Neural cell (in vitro differentiated cells): ENCODE measurements at regions not wholly inside any gene's neighbourhood (a gene's known extent, or its start where the extent isn't known, plus 50 kb on each side); places are given as distances from the start of the nearest gene placed in this dataset.

Source experiments
- CTCF ChIP-seq: fragments of 450-650 bp; IDR thresholded peaks from 2 replicates; pipeline ENCODE4 v1.5.1; 2014; ENCODE audit warnings: antibody characterized with exemption, mild to moderate bottlenecking, moderate library complexity; ENCODE audit not compliant: poor library complexity, severe bottlenecking
- TAF1 ChIP-seq: IDR thresholded peaks from 2 replicates; pipeline ENCODE4 v1.6.1; 2012; ENCODE audit warnings: low read depth

DNA sequence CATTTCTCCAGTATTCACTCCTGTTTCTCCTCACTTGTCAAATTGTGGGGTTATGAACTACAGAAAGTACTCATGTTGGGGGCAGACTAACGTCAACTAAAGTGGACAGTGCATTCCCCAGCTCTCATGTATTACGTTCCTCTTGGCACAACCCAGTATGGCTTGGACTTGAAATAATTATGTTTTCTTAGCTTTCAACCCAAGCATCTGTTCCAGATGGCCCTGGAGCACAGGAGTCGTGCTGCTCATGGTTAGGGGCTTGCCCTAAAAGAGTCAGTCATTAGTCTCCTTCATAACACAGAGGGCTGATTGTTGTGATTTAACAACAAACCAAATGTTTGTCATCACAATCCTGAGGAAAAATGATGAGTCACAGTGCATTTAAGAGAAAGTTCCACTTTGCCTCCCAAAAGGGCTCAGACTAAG lies 154.4 kb downstream of the RPAP3 start:
- TF ChIP-seq TAF1 (no peak), CTCF (no peak)
